HepG2 (cell line): ENCODE measurements at regions not wholly inside any gene's neighbourhood (a gene's known extent, or its start where the extent isn't known, plus 50 kb on each side); places are given as distances from the start of the nearest gene placed in this dataset.

Experiments
- ATAC-seq: fragments of 200-7000 bp; cut with Tn5 transposase; 3 replicates; pipeline ENCODE4 v1.9.1; 2020; ENCODE audit warnings: mild to moderate bottlenecking, moderate library complexity
- BruUV-seq: library from RNA; stranded (reverse); fragments of 400-500 nt; replicated peaks from 2 replicates; lab custom pipeline; 2021; lab: Mats Ljungman, UMichigan
- CTCF ChIA-PET: fragments of 300-600 bp; formaldehyde crosslinking; extraction: SDS; loops from one replicate; lab custom pipeline; 2021; ENCODE audit warnings: low total read pairs, inconsistent platforms, low intra/inter-chr PET ratio; lab: Yijun Ruan, JAX
- POLR2A ChIA-PET: fragments of 350-600 bp; sonication (Branson Sonifier 250); formaldehyde crosslinking; loops from one replicate; lab custom pipeline; 2020; ENCODE audit warnings: antibody characterized with exemption, inconsistent platforms; lab: Yijun Ruan, JAX
- DNase-seq: peaks from one replicate; pipeline ENCODE4 v3.0.0-alpha.2; 2015; ENCODE audit warnings: low spot score
- FAIRE-seq: peaks from 3 replicates; lab custom pipeline; 2011; peaks lifted over from hg19 to GRCh38; lab: Jason Lieb, UNC
- H2AFZ ChIP-seq: one replicate; pipeline ENCODE4 v1.6.1; 2011; ENCODE audit warnings: low read length, inconsistent platforms
- H3K27ac ChIP-seq: fragments of 300-600 bp; 3 replicates; pipeline ENCODE4 v1.8.0; 2011; ENCODE audit warnings: mixed run types, mild to moderate bottlenecking, mixed read lengths, low read length, inconsistent platforms; ENCODE audit not compliant: insufficient read depth; ENCODE audit errors: extremely low read length
- H3K27me3 ChIP-seq, 2 experiments: fragments of 200-600 bp in 1 of 2; 2 replicates in 1 of 2; 3 replicates in 1 of 2; pipeline versions ENCODE4 v1.6.0 to v1.8.0; 2011; ENCODE audit warnings: low read length in 2 of 2, mild to moderate bottlenecking in 2 of 2, moderate library complexity in 2 of 2, inconsistent platforms in 1 of 2; ENCODE audit not compliant: insufficient read depth in 2 of 2, control insufficient read depth in 1 of 2
- H3K36me3 ChIP-seq, 2 experiments: fragments of 200-600 bp in 1 of 2; replicated peaks in 1 of 2; 2 replicates in 1 of 2; 3 replicates in 1 of 2; pipeline versions ENCODE4 v1.5.1 to v1.8.0; 2011; ENCODE audit warnings: low read length in 2 of 2, inconsistent platforms in 1 of 2; ENCODE audit not compliant: insufficient read depth in 2 of 2, control insufficient read depth in 1 of 2
- H3K4me1 ChIP-seq: 2 replicates; pipeline ENCODE4 v1.5.1; 2012; ENCODE audit warnings: low read length, inconsistent platforms; ENCODE audit not compliant: insufficient read depth
- H3K4me2 ChIP-seq: 2 replicates; pipeline ENCODE4 v1.6.0; 2011; ENCODE audit warnings: low read depth, low read length, inconsistent platforms
- H3K4me3 ChIP-seq, 3 experiments: fragments of 200-600 bp in 1 of 3; sonication (generic), shearing (Covaris generic) in 1 of 3; replicated peaks in 1 of 3; 2 replicates each; pipeline ENCODE4 v1.5.1; 2011 to 2016; ENCODE audit warnings: low read length in 3 of 3, inconsistent platforms in 2 of 3, low read depth in 2 of 3, mild to moderate bottlenecking in 2 of 3, control low read depth in 1 of 3, mixed read lengths in 1 of 3; ENCODE audit not compliant: insufficient read depth in 1 of 3
- H3K79me2 ChIP-seq: one replicate; pipeline ENCODE4 v1.6.1; 2011; ENCODE audit warnings: low read length, inconsistent platforms; ENCODE audit not compliant: insufficient read depth
- H3K9ac ChIP-seq: 2 replicates; pipeline ENCODE4 v1.6.0; 2011; ENCODE audit warnings: mild to moderate bottlenecking, low read depth, low read length, inconsistent platforms; ENCODE audit not compliant: insufficient read depth
- H3K9me3 ChIP-seq: 2 replicates; pipeline ENCODE4 v1.5.1; 2012; ENCODE audit warnings: mild to moderate bottlenecking, low read length
- H4K20me1 ChIP-seq: 2 replicates; pipeline ENCODE4 v1.6.0; 2011; ENCODE audit warnings: inconsistent platforms, mild to moderate bottlenecking, low read length, moderate library complexity; ENCODE audit not compliant: insufficient read depth
- PTBP1 ChIP-seq: fragments of 200-400 bp; formaldehyde crosslinking; IDR thresholded peaks from 2 replicates; pipeline ENCODE4 v1.6.1; 2018; ENCODE audit warnings: low read length, low read depth; ENCODE audit not compliant: poor library complexity, severe bottlenecking
- RERE ChIP-seq: IDR thresholded peaks from 2 replicates; pipeline ENCODE4 v1.6.1; 2016; ENCODE audit warnings: low read depth, missing genetic modification reagents, missing compliant biosample characterization
- SRF ChIP-seq: IDR thresholded peaks from 2 replicates; pipeline ENCODE4 v1.6.1; 2011; ENCODE audit warnings: mild to moderate bottlenecking, low read depth, low read length, moderate library complexity
- ZFP36L2 ChIP-seq: sonication (generic); formaldehyde crosslinking; IDR thresholded peaks from 2 replicates; pipeline ENCODE4 v1.4.0; 2020; ENCODE audit warnings: missing genetic modification reagents
- ZNF136 ChIP-seq: sonication (generic); formaldehyde crosslinking; IDR thresholded peaks from 2 replicates; pipeline ENCODE4 v1.8.1; 2022; ENCODE audit warnings: low read depth, mild to moderate bottlenecking, moderate library complexity, missing genetic modification reagents
- ZNF33A ChIP-seq: sonication (generic); formaldehyde crosslinking; IDR thresholded peaks from 2 replicates; pipeline ENCODE4 v1.5.1; 2020; ENCODE audit warnings: missing genetic modification reagents, mild to moderate bottlenecking, moderate library complexity, borderline replicate concordance
- ZNF563 ChIP-seq: sonication (generic); formaldehyde crosslinking; IDR thresholded peaks from 2 replicates; pipeline ENCODE4 v1.8.0; 2022; ENCODE audit warnings: mild to moderate bottlenecking, moderate library complexity, missing genetic modification reagents
- ZNF782 ChIP-seq: sonication (generic); formaldehyde crosslinking; IDR thresholded peaks from 2 replicates; pipeline ENCODE4 v1.4.0; 2020; ENCODE audit warnings: missing genetic modification reagents, mild to moderate bottlenecking, borderline replicate concordance
- WGBS: methylation state at CpG from one replicate; pipeline ENCODE4 v1.1.6; 2017; ENCODE audit warnings: low lambda C conversion rate; 5-methylcytosine and 5-hydroxymethylcytosine counted together
- in situ Hi-C: cut with HindIII; loops from 2 replicates; pipeline ENCODE4 v1.10.0; 2017; ENCODE audit warnings: low pct_unique_long_range_greater_than_20kb; ENCODE audit not compliant: extremely low pct_ligation_motif_present
- intact Hi-C: fragments of 100-400 bp; cut with micrococcal nuclease; formaldehyde crosslinking; loops from one replicate; pipeline ENCODE4 v1.10.0; 2022; ENCODE audit not compliant: unreplicated experiment
- TF ChIP-seq, protein P1 (sequence below): sonication (generic); formaldehyde crosslinking; IDR thresholded peaks from 2 replicates; pipeline ENCODE4 v1.4.0; 2020; ENCODE audit warnings: missing genetic modification reagents

DNA sequence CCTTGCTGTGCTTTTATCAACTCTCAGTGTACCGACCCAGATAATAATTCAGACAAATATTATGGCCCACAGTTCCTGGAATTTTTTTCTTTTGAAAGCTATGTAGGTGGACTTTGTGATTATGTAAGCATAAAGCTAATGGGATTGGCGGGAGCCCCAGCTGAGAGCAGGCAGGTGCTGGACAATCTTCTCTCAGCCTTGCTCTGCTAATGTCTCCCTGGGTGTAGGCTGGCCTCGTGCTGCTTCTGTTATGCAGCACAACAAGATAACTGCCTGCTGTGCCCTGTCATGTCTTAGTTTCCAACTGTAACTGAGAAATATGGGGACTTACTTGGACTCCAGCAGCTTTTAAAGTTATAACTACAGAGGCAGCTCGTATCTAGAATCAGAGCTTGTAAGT, 415.0 kb downstream of the PDCD6IP start:
- Histone ChIP-seq H3K27me3 (no peaks in the 10 kb centered on the region), H2AFZ (no peak overlapping the region), H3K4me1 (no peaks in the 10 kb centered on the region), H3K36me3 (no peaks in the 10 kb centered on the region), H4K20me1 (no peaks in the 10 kb centered on the region), H3K79me2 (no peaks in the 10 kb centered on the region), H3K27ac (no peak overlapping the region), H3K4me3 (no peak overlapping the region), H3K9me3 (no peaks in the 10 kb centered on the region), H3K4me2 (no peak overlapping the region), H3K9ac (no peak overlapping the region)
- BruUV-seq = no TSS peak
- FAIRE-seq (no peak), ATAC-seq (no peak), DNase-seq (no peak)
- WGBS = 0% methylated on average over 4 of the region's 4 CpGs
- in situ Hi-C loops = no loop called here
- intact Hi-C loops = no loop called here
- CTCF ChIA-PET = no interaction called here
- POLR2A ChIA-PET = no interaction called here
- TF ChIP-seq RERE (CRISPR knock-in tag) (no peak), PTBP1 (no peak), ZNF563 (CRISPR knock-in tag) (no peak), ZNF136 (CRISPR knock-in tag) (no peak), ZNF782 (CRISPR knock-in tag) (no peak), ZNF33A (CRISPR knock-in tag) (no peak), ZFP36L2 (CRISPR knock-in tag) (no peak), SRF (no peak)
- TF ChIP-seq, protein P1, sequence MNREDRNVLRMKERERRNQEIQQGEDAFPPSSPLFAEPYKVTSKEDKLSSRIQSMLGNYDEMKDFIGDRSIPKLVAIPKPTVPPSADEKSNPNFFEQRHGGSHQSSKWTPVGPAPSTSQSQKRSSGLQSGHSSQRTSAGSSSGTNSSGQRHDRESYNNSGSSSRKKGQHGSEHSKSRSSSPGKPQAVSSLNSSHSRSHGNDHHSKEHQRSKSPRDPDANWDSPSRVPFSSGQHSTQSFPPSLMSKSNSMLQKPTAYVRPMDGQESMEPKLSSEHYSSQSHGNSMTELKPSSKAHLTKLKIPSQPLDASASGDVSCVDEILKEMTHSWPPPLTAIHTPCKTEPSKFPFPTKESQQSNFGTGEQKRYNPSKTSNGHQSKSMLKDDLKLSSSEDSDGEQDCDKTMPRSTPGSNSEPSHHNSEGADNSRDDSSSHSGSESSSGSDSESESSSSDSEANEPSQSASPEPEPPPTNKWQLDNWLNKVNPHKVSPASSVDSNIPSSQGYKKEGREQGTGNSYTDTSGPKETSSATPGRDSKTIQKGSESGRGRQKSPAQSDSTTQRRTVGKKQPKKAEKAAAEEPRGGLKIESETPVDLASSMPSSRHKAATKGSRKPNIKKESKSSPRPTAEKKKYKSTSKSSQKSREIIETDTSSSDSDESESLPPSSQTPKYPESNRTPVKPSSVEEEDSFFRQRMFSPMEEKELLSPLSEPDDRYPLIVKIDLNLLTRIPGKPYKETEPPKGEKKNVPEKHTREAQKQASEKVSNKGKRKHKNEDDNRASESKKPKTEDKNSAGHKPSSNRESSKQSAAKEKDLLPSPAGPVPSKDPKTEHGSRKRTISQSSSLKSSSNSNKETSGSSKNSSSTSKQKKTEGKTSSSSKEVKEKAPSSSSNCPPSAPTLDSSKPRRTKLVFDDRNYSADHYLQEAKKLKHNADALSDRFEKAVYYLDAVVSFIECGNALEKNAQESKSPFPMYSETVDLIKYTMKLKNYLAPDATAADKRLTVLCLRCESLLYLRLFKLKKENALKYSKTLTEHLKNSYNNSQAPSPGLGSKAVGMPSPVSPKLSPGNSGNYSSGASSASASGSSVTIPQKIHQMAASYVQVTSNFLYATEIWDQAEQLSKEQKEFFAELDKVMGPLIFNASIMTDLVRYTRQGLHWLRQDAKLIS = no peak
